Suprapubic skin (tissue), 4 donors: ENCODE measurements at regions not wholly inside any gene's neighbourhood (a gene's known extent, or its start where the extent isn't known, plus 50 kb on each side); places are given as distances from the start of the nearest gene placed in this dataset.
A peak's percentile ranks its signal among the peaks of the same experiment; 100 is the strongest.

Experiments
- DNase-seq, 2 donors: peaks; one replicate each; pipeline ENCODE4 v3.0.0-alpha.2; 2019; ENCODE audit warnings: low spot score in 2 of 2
- H3K27ac ChIP-seq: fragments of 200-600 bp; sonication (generic); one replicate; pipeline ENCODE4 v1.5.1; 2019
- H3K27me3 ChIP-seq: fragments of 200-600 bp; sonication (generic); one replicate; pipeline ENCODE4 v1.5.1; 2019
- H3K36me3 ChIP-seq: fragments of 200-600 bp; sonication (generic); one replicate; pipeline ENCODE4 v1.5.1; 2019
- H3K4me1 ChIP-seq: fragments of 200-600 bp; sonication (generic); one replicate; pipeline ENCODE4 v1.5.1; 2019
- H3K4me3 ChIP-seq: fragments of 200-600 bp; sonication (generic); one replicate; pipeline ENCODE4 v1.5.1; 2019; ENCODE audit warnings: mild to moderate bottlenecking
- H3K9me3 ChIP-seq: fragments of 200-600 bp; sonication (generic); one replicate; pipeline ENCODE4 v1.5.1; 2019
- EP300 ChIP-seq: sonication (generic); formaldehyde crosslinking; IDR thresholded peaks from one replicate; pipeline ENCODE4 v1.6.1; 2017; ENCODE audit warnings: antibody characterized with exemption
- POLR2A ChIP-seq, 2 donors: fragments of 450-650 bp; IDR thresholded peaks; one replicate each; pipeline ENCODE4 v1.6.1; 2017; ENCODE audit warnings: antibody characterized with exemption in 2 of 2, mild to moderate bottlenecking in 2 of 2, moderate library complexity in 2 of 2
- POLR2AphosphoS5 ChIP-seq, 3 donors: sonication (generic); formaldehyde crosslinking; IDR thresholded peaks; one replicate each; pipeline ENCODE4 v1.6.1; 2017; ENCODE audit warnings: antibody characterized with exemption in 3 of 3
- WGBS: methylation state at CpG from one replicate; pipeline ENCODE4 v1.1.5; 2018; 5-methylcytosine and 5-hydroxymethylcytosine counted together
- TF ChIP-seq, protein P1 (sequence below), 2 donors: fragments of 200-600 bp in 1 of 2; fragments of 450-650 bp in 1 of 2; sonication (generic) in 1 of 2; IDR thresholded peaks; one replicate each; pipeline ENCODE4 v1.5.1; 2016 to 2019; ENCODE audit warnings: antibody characterized with exemption in 2 of 2, mild to moderate bottlenecking in 1 of 2, moderate library complexity in 1 of 2

DNA sequence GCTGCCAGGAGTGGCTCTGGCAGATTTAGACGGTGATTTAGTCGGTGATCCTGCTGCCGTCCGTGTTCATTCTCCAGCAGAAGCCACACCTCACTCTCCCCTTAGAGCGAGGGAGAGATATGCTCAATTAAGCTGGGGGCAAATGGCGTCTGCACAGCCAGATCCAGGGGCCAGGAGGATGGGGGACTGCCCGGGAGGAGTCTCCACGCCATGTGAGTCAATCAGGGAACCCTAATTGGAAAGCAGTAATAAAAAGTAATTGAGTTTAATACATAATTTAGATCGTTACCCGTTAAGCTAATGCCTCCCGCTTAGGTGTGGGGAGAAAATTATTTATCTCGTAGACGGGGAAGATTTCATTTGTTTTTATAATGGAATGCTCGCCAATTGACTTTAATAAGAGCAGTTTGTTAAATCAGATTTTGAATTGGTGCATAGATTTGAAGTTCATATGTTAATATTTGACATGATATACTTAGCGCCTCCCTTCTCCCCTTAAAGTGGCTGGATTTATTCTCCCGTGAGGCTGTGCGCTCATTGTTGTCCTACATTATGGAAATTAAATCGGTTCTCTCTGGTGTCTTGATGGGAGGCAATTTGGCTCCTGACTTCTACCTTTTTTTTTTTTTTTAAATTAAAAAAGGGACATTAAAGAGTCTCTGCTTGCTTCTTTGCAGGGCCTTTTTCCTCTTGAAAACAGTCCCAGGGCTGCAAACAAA is 104.9 kb upstream of the C14orf180 start:
- no peaks in the 10 kb centered on the region for H3K9me3 ChIP-seq
- H3K4me3 ChIP-seq, result no peak overlapping the region
- no peaks in the 10 kb centered on the region for H3K36me3 ChIP-seq
- TF ChIP-seq EP300 (no peak), POLR2A (IDR thresholded peaks at IDR 0.05) (no peak), POLR2AphosphoS5 (IDR thresholded peaks at IDR 0.05) (no peak)
- TF ChIP-seq, protein P1, sequence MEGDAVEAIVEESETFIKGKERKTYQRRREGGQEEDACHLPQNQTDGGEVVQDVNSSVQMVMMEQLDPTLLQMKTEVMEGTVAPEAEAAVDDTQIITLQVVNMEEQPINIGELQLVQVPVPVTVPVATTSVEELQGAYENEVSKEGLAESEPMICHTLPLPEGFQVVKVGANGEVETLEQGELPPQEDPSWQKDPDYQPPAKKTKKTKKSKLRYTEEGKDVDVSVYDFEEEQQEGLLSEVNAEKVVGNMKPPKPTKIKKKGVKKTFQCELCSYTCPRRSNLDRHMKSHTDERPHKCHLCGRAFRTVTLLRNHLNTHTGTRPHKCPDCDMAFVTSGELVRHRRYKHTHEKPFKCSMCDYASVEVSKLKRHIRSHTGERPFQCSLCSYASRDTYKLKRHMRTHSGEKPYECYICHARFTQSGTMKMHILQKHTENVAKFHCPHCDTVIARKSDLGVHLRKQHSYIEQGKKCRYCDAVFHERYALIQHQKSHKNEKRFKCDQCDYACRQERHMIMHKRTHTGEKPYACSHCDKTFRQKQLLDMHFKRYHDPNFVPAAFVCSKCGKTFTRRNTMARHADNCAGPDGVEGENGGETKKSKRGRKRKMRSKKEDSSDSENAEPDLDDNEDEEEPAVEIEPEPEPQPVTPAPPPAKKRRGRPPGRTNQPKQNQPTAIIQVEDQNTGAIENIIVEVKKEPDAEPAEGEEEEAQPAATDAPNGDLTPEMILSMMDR (IDR thresholded peaks at IDR 0.05), result no peak
- H3K27me3 ChIP-seq, result peaks cover 56% of the 10 kb centered on the region
- no peaks in the 10 kb centered on the region for H3K4me1 ChIP-seq
- WGBS, result 74% methylated on average over 18 of the region's 18 CpGs
- H3K27ac ChIP-seq, result no peak overlapping the region
- DNase-seq, result no peak

DNA sequence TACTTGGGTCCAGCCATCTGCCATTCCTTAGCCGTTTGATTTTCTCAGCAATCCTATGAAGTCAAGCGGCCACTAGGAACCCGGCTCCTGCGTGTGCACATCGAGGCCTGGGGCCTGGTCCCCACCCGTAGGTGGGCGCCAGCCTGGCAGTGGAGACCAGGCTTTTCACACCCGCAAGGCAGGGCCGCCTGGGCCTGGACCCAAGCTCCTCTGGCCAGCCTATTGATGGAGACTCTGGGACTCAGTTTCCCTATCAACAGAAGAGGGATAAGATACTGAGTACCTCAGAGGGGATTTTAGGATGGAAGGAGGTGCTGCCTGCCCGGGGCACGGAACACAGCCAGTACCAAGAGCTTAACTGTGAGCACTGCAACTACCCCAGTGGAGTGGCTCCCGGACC is 104.3 kb upstream of the C14orf180 start:
- Histone ChIP-seq H3K27me3 (peaks cover 56% of the 10 kb centered on the region), H3K27ac (no peak overlapping the region), H3K36me3 (no peaks in the 10 kb centered on the region), H3K9me3 (no peaks in the 10 kb centered on the region), H3K4me3 (no peak overlapping the region), H3K4me1 (no peaks in the 10 kb centered on the region)
- WGBS, result 79% methylated on average over 9 of the region's 12 CpGs
- no peak for TF ChIP-seq POLR2A (IDR thresholded peaks at IDR 0.05)
- no peak for TF ChIP-seq POLR2AphosphoS5 (IDR thresholded peaks at IDR 0.05)
- no peak for TF ChIP-seq EP300
- TF ChIP-seq, protein P1 (IDR thresholded peaks at IDR 0.05), result no peak
- peak in 1 of 2 donors; percentile 58 for DNase-seq

DNA sequence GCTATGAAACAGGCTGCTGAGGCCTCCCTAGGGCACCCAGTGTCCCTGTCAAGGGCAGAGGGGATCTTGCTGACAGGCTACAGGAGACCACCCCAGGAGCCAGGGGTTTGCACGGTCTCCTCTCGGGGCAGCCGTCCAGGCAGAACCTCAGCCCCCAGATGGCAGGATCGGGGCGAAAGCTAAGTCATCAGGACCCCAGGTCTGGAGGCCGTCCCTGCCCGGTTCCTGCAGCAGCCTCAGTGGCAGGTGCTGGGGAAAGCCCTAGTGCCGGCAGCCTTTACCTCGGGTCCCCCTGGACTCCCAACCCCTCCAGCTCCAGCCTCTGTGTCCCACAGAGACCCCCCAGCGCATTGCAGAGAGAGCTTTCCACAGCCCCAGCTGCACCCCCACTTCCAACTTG is 103.8 kb upstream of the C14orf180 start:
- Histone ChIP-seq H3K9me3 (no peaks in the 10 kb centered on the region), H3K27ac (no peak overlapping the region), H3K27me3 (peaks cover 56% of the 10 kb centered on the region), H3K4me1 (no peaks in the 10 kb centered on the region), H3K4me3 (no peak overlapping the region), H3K36me3 (no peaks in the 10 kb centered on the region)
- TF ChIP-seq POLR2AphosphoS5 (IDR thresholded peaks at IDR 0.05), result no peak
- no peak for TF ChIP-seq EP300
- TF ChIP-seq POLR2A (IDR thresholded peaks at IDR 0.05), result no peak
- TF ChIP-seq, protein P1 (IDR thresholded peaks at IDR 0.05), result no peak
- peak in 1 of 2 donors; percentile 75 for DNase-seq
- WGBS, result no CpG with 5 or more reads among the region's 10 CpGs

DNA sequence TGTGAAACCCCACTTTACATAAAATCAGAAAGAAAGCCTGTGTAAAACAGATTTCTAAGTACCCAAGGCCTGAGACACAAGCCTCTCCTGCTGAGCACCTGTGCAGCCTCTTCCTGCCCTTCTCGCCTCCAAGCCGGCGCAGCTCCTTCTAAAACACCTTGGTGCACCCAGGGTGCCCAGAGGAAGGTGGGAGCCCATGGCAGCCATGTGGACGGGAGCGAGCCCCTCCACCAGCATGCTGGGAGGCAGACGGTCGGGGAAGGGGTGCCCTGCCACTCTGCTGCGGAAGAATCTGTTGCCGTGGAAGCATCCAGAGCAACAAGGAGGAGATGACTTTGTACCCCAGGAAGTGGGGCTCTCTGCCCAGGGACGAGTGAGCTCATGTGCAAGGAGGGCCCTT is 103.1 kb upstream of the C14orf180 start:
- no peak for TF ChIP-seq POLR2A (IDR thresholded peaks at IDR 0.05)
- TF ChIP-seq EP300, result no peak
- TF ChIP-seq, protein P1 (IDR thresholded peaks at IDR 0.05), result no peak
- TF ChIP-seq POLR2AphosphoS5 (IDR thresholded peaks at IDR 0.05), result no peak
- Histone ChIP-seq H3K36me3 (no peaks in the 10 kb centered on the region), H3K4me1 (no peaks in the 10 kb centered on the region), H3K27ac (no peak overlapping the region), H3K4me3 (no peak overlapping the region), H3K9me3 (peaks cover 3% of the 10 kb centered on the region), H3K27me3 (peaks cover 55% of the 10 kb centered on the region)
- DNase-seq, result peak in 1 of 2 donors; percentile 65
- WGBS, result 60% methylated on average over 4 of the region's 10 CpGs

DNA sequence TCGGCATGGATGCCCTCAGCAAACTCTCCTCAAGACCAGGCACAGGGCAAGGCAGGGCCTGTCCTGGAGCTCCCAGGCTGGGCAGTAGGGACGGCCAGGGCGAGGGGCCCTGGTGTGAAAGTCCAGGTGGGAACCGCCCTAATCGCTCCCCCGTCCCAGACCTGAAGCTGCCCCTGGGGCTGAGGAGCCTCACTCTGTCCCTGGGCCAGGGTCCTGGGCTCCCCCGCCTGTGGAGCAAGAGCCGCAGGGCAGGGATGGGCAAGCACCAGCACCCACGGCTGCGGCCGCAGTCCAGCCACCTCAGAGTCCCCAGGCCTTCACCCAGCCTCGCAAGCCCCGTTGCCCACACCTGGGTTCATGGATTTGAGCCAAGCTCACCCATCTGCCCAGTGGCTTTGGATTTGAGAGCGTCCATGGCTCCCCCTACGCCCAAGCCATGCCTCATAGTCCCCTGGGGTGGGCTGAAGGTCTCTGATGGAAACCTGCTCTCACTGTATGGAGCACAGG is 102.4 kb upstream of the C14orf180 start:
- Histone ChIP-seq H3K27me3 (peaks cover 55% of the 10 kb centered on the region), H3K4me1 (no peaks in the 10 kb centered on the region), H3K27ac (no peak overlapping the region), H3K9me3 (peaks cover 5% of the 10 kb centered on the region), H3K36me3 (no peaks in the 10 kb centered on the region), H3K4me3 (no peak overlapping the region)
- 82% methylated on average over 9 of the region's 15 CpGs for WGBS
- TF ChIP-seq EP300 (no peak), POLR2AphosphoS5 (IDR thresholded peaks at IDR 0.05) (no peak), POLR2A (IDR thresholded peaks at IDR 0.05) (no peak)
- TF ChIP-seq, protein P1 (IDR thresholded peaks at IDR 0.05), result no peak
- DNase-seq, result peak in 1 of 2 donors; percentile 74
